ENCODE measurements at regions not wholly inside any gene's neighbourhood (a gene's known extent, or its start where the extent isn't known, plus 50 kb on each side); places are given as distances from the start of the nearest gene placed in this dataset.
"Not testable (repeated sequence)": the region's sequence is repeated elsewhere in the genome, so short reads cannot be mapped to it uniquely, and the experiment has no call there.

- DNase-seq: no peak
These were observed 136.2 kb upstream of the ATP5MC3 start for GRCh38 chr2:175317751-175318150.

- no peak for DNase-seq
These were observed 130.6 kb upstream of the ATP5MC3 start for GRCh38 chr2:175312137-175312536.

- DNase-seq: no peak
These were observed 129.4 kb upstream of the ATP5MC3 start for GRCh38 chr2:175310813-175311504.

- DNase-seq: no peak
These were observed 128.3 kb upstream of the ATP5MC3 start for GRCh38 chr2:175309799-175310198.

GRCh38 chr2:175308005-175308404 lies 126.5 kb upstream of the ATP5MC3 start:
- no peak for DNase-seq

GRCh38 chr2:175304541-175304940 lies 123.0 kb upstream of the ATP5MC3 start:
- no peak for DNase-seq

GRCh38 chr2:175293776-175294175 lies 112.3 kb upstream of the ATP5MC3 start:
- peak; percentile 39 for DNase-seq

GRCh38 chr2:175293195-175293594 lies 111.7 kb upstream of the ATP5MC3 start:
- DNase-seq: no peak

GRCh38 chr2:175282886-175283285 lies 101.4 kb upstream of the ATP5MC3 start:
- no peak for DNase-seq

GRCh38 chr2:175282300-175282699 lies 100.8 kb upstream of the ATP5MC3 start:
- peak; percentile 67 for DNase-seq

GRCh38 chr2:175277772-175278171 lies 96.3 kb upstream of the ATP5MC3 start:
- DNase-seq: no peak

- DNase-seq: no peak
These were observed 94.0 kb upstream of the ATP5MC3 start for GRCh38 chr2:175275539-175275938.

- DNase-seq: no peak
These were observed 77.7 kb upstream of the ATP5MC3 start for GRCh38 chr2:175259164-175259563.

- DNase-seq: no peak
These were observed 75.5 kb upstream of the ATP5MC3 start for GRCh38 chr2:175256806-175257585.

- DNase-seq: not testable (repeated sequence)
These were observed 74.9 kb upstream of the ATP5MC3 start for GRCh38 chr2:175256391-175256790.

- no peak for DNase-seq
These were observed 72.4 kb upstream of the ATP5MC3 start for GRCh38 chr2:175253871-175254270.

- DNase-seq: peak; percentile 15
These were observed 70.0 kb upstream of the ATP5MC3 start for GRCh38 chr2:175251425-175252041.

- no peak for DNase-seq
These were observed 65.6 kb upstream of the ATP5MC3 start for GRCh38 chr2:175247159-175247558.

GRCh38 chr2:175244697-175245096 lies 63.2 kb upstream of the ATP5MC3 start:
- DNase-seq: no peak

GRCh38 chr2:175241691-175242090 lies 60.2 kb upstream of the ATP5MC3 start:
- no peak for DNase-seq

- not testable (repeated sequence) for DNase-seq
These were observed 58.5 kb upstream of the ATP5MC3 start for GRCh38 chr2:175240033-175240432.

- no peak for DNase-seq
These were observed 55.4 kb upstream of the ATP5MC3 start for GRCh38 chr2:175236930-175237329.

GRCh38 chr2:175234650-175235049 lies 53.1 kb upstream of the ATP5MC3 start:
- DNase-seq: no peak

GRCh38 chr2:175234153-175234552 lies 52.6 kb upstream of the ATP5MC3 start:
- DNase-seq: no peak
